Mononuclear cell (primary cell): ENCODE measurements at regions not wholly inside any gene's neighbourhood (a gene's known extent, or its start where the extent isn't known, plus 50 kb on each side); places are given as distances from the start of the nearest gene placed in this dataset.

ENCODE experiments used
- H3K27me3 ChIP-seq: 2 replicates; pipeline ENCODE4 v1.6.0; 2011; ENCODE audit warnings: low read length, control low read depth; ENCODE audit not compliant: insufficient read depth
- H3K4me1 ChIP-seq: 2 replicates; pipeline ENCODE4 v1.5.1; 2011; ENCODE audit warnings: mild to moderate bottlenecking, low read length, control low read depth; ENCODE audit not compliant: insufficient read depth
- H3K4me3 ChIP-seq: 2 replicates; pipeline ENCODE4 v1.5.1; 2011; ENCODE audit warnings: mild to moderate bottlenecking, low read length, moderate library complexity
- H3K9me3 ChIP-seq: 2 replicates; pipeline ENCODE4 v1.5.1; 2011; ENCODE audit warnings: low read depth, mild to moderate bottlenecking, control low read depth, low read length

GRCh38 chr13:97057176-97057575, 62.9 kb upstream of the OXGR1 start:
- no peak overlapping the region for H3K4me3 ChIP-seq
- H3K27me3 ChIP-seq = peaks cover 5% of the 10 kb centered on the region
- H3K4me1 ChIP-seq = no peaks in the 10 kb centered on the region
- no peaks in the 10 kb centered on the region for H3K9me3 ChIP-seq

DNA sequence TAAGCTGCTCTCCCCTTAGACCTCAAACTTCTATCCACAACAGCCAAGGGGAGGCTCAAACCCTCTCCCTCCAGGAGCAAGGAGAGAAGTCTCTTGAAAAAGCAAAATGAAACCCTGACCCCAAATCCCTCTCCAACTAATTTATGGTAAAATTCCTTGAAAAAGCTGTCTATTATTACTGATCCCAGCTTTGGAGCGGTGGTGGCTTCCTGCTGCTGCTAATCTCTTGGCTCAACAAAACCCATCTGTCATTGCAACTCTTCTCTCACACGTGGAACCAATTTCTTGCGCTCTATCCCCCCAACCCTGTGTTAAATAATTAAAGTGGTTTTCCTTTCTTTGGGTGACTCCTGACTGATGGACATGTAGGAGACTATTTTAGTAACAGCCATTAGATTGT, 64.1 kb upstream of the OXGR1 start:
- Histone ChIP-seq H3K9me3 (no peaks in the 10 kb centered on the region), H3K27me3 (peaks cover 5% of the 10 kb centered on the region), H3K4me3 (no peak overlapping the region), H3K4me1 (no peaks in the 10 kb centered on the region)

DNA sequence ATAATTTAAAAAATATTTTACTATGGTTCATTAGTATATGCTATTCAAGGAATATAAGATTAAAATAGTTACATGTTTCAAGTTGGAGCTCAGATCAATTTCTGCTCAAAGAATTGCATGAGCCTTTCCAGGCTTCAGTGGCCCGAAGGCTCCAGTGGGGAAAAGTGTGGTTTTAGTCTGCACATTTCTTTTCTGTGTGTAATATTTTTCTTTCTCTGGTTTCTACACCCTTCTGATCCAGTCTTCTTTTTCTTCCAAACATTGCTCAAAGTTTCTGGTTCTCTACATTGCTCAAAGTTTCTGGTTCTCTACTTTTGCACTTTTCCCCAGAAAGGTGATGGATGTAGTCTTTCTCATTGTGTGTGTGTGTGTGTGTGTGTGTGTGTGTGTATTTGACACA, 64.7 kb upstream of the OXGR1 start:
- no peak overlapping the region for H3K4me3 ChIP-seq
- H3K9me3 ChIP-seq = no peaks in the 10 kb centered on the region
- no peaks in the 10 kb centered on the region for H3K4me1 ChIP-seq
- peaks cover 6% of the 10 kb centered on the region for H3K27me3 ChIP-seq

DNA sequence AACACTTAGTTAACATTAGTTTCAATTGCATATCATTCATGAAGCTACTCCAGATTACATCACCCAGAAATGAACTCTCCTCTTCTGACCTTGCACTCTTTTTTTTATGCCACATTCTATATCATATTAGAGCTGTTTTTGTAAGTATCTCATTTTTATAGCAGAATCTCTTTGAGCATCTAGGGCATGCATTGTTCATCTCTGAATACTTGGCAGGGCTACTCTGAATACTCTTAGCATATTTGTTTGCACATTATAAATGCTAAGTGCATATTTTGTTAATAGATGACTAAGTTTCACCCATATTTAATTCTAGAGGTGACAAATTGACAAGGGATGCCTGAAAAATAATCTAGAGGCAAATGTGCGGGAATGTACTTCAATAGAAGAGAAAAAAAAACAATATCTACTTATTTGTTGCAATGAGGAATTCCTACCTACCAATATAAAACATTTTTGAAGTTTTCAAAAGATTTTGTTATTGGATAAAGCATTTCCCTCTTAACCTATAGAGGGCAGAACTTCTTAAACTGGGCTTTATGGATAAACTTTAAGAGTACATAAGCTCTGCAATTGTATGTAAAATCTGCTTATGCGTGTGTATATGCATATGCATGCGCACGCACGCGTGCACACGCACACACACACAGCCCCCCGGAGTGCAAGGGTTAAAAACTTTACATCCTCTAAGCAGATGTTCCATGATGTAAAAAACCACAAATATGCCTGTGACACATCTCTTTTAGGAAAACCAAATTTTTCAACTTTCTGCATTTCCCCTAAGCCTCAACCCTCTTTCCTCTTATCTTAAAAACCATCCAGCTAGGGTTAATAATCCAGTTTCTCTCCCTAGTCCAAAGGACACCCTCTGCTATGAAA, 73.0 kb upstream of the OXGR1 start:
- Histone ChIP-seq H3K4me1 (no peaks in the 10 kb centered on the region), H3K9me3 (no peaks in the 10 kb centered on the region), H3K27me3 (peaks cover 3% of the 10 kb centered on the region), H3K4me3 (no peak overlapping the region)

GRCh38 chr13:97068151-97068550, 73.9 kb upstream of the OXGR1 start:
- Histone ChIP-seq H3K4me3 (no peak overlapping the region), H3K4me1 (no peaks in the 10 kb centered on the region), H3K27me3 (peaks cover 3% of the 10 kb centered on the region), H3K9me3 (no peaks in the 10 kb centered on the region)

DNA sequence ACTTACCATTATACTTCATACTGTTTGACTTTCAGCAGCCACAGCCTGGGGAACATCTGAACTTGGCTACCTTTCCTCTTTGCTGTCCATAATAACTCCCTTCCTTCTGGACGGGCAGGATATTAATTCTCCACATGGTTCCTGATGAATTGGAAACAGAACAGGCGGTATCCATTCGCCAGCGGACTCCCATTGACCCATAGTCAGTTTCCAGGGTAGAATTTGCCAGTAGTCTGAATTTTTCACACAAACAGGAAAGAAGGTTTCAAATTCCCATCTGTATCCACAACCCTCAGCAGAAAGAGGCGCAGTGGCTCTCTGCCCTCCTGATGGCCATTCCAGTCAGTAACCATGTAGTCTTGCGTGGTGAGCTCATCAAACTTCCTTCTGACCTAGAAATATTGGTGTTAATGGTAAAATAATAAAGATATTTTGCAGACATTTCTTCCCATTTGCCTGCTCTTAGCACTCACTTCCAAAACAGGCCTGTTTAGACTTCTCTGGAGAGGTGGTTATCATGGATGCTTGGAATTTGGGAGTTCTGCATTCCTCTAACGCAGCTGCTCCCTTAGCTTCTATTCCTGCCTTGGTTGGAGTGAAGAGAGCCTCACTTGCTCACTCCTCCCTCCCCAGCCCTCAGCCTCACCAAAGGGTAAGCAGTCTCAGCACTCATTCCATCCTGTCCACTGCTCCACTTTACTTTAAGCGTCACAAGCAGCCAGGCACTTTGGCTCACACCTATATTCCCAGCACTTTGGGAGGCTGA, 75.0 kb upstream of the OXGR1 start:
- H3K4me3 ChIP-seq = no peak overlapping the region

DNA sequence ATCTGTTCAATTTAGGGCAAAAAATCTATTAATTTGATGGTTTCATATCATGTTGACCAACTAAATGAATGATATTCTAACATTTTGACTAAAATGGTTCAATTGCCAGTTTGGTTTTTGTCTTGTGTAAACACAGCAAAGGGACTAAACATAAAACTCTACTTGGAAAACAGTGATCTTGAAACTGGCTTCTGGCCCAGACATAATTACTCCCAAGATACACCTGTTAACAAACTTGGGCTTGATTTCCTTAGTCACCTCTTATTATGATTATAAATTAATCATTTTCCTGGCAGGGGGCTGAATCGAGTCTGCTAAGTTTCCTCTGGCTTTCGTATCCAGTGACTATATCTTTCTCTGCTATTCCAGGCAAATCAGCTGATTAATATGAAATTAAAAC, 78.0 kb upstream of the OXGR1 start:
- Histone ChIP-seq H3K4me1 (peaks cover 9% of the 10 kb centered on the region), H3K4me3 (no peak overlapping the region), H3K27me3 (no peaks in the 10 kb centered on the region), H3K9me3 (peaks cover 16% of the 10 kb centered on the region)

More for the DNA sequence above, 75.0 kb upstream of the OXGR1 start:
- Histone ChIP-seq H3K27me3 (no peaks in the 10 kb centered on the region), H3K4me1 (no peaks in the 10 kb centered on the region), H3K9me3 (peaks cover 5% of the 10 kb centered on the region)

- no peaks in the 10 kb centered on the region for H3K27me3 ChIP-seq
- peaks cover 15% of the 10 kb centered on the region for H3K4me1 ChIP-seq
- peaks cover 16% of the 10 kb centered on the region for H3K9me3 ChIP-seq
- no peak overlapping the region for H3K4me3 ChIP-seq
These were observed 80.3 kb upstream of the OXGR1 start for GRCh38 chr13:97074618-97075017.

DNA sequence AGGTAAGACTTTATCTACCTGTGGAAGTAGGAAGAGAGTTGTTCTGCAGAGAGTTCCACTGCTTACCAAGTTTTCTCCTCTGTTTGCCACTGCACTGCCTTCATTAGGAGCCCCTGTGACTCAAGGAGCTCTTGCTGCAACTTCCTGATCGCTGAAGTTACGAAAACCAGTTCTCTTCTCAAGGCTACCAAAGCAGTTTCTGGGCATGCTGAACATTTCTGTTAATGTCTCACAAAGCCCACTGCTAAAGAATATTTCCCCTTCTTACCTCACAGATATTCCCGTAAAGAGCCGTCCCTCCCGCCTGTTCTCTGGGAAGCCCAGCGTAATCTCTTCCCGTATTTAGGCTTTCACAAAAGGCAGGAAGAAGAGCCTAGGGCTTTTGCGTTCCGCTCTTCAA, 82.6 kb upstream of the OXGR1 start:
- Histone ChIP-seq H3K4me1 (peaks cover 15% of the 10 kb centered on the region), H3K4me3 (peak overlapping the region; percentile 21), H3K27me3 (no peaks in the 10 kb centered on the region), H3K9me3 (peaks cover 16% of the 10 kb centered on the region)

GRCh38 chr13:97077341-97077740, 83.1 kb upstream of the OXGR1 start:
- Histone ChIP-seq H3K27me3 (no peaks in the 10 kb centered on the region), H3K9me3 (peaks cover 16% of the 10 kb centered on the region), H3K4me1 (peaks cover 15% of the 10 kb centered on the region), H3K4me3 (peak overlapping the region; percentile 21)

DNA sequence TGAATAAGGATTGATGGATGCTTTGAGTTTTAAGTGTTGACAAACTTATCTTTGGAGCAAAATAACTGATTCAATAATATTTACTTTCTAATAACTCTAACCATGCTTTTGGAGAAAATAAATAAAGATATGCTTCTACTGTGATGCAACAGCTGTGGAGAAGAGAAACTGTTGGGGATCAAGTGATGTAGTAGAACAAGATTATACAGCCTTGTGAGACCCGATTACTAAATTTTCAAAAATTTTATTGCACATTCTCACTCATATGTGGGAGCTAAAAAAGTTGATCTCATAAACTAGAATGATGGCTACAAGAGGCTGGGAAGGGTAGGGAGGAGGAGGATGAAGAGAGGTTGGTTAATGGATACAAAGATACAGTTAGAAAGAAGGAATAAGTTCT, 85.5 kb upstream of the OXGR1 start:
- peaks cover 18% of the 10 kb centered on the region for H3K4me1 ChIP-seq
- H3K9me3 ChIP-seq = peaks cover 6% of the 10 kb centered on the region
- no peak overlapping the region for H3K4me3 ChIP-seq
- H3K27me3 ChIP-seq = no peaks in the 10 kb centered on the region

DNA sequence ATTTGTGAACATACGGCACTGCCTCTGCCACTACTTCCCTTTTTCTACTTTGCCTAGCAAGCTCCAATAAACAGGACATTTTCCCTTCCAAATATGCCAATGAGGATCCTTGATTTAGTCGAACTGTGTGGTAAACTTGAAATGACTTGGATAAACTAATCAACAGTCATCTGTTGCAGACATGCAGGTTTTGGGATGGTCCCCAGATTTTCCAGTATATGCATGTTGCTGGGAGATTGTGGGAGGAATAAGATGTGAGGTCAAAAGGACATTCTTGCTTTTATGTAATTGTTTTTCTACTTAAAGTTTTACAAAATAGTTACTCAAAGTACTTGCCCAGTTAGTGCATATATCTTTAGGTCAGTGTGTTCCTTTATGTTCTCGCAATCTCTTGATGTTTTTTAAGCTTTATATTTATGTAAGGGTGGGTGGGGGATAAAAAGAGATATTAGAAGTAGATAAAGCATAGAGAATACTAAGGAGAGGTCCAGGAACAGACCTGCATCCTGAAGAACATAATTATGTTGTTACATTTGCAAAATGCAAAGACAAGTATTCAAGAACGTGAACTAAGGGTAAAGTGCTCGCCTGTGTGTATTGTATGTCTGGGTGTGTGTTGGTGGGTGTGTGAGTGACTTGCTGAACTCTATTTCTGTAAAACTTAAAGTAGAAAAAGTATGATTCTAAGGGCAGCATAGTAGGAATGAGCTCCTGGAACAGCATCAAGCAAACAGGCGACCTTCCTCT, 88.4 kb upstream of the OXGR1 start:
- Histone ChIP-seq H3K4me1 (peaks cover 9% of the 10 kb centered on the region), H3K4me3 (no peak overlapping the region), H3K27me3 (no peaks in the 10 kb centered on the region), H3K9me3 (peaks cover 5% of the 10 kb centered on the region)

GRCh38 chr13:97091196-97091595, 96.9 kb upstream of the OXGR1 start:
- no peak overlapping the region for H3K4me3 ChIP-seq
- no peaks in the 10 kb centered on the region for H3K4me1 ChIP-seq
- H3K27me3 ChIP-seq = no peaks in the 10 kb centered on the region
- H3K9me3 ChIP-seq = peaks cover 5% of the 10 kb centered on the region

DNA sequence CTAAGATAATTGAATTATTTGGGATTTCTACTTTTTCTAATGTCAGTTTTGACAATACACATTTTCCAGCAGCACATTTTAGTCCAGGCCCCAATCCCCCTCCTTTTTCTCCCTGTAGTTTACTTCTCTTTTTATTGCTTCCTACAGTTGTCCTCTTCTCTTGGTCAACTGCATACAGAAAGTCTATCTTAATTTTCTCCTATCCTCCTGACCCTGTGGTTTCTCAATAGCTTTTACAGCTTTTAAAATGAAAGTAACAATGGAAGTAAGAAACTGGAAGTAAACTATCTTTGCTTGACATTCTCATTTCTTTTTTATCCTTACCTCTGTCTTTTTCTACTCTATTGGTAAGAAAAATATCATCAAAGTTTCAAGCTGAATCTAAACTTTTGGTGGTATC, 106.5 kb upstream of the OXGR1 start:
- H3K4me1 ChIP-seq = peaks cover 6% of the 10 kb centered on the region
- H3K27me3 ChIP-seq = peaks cover 3% of the 10 kb centered on the region
- no peaks in the 10 kb centered on the region for H3K9me3 ChIP-seq
- no peak overlapping the region for H3K4me3 ChIP-seq
